ENCODE measurements at regions not wholly inside any gene's neighbourhood (a gene's known extent, or its start where the extent isn't known, plus 50 kb on each side); places are given as distances from the start of the nearest gene placed in this dataset.

DNA sequence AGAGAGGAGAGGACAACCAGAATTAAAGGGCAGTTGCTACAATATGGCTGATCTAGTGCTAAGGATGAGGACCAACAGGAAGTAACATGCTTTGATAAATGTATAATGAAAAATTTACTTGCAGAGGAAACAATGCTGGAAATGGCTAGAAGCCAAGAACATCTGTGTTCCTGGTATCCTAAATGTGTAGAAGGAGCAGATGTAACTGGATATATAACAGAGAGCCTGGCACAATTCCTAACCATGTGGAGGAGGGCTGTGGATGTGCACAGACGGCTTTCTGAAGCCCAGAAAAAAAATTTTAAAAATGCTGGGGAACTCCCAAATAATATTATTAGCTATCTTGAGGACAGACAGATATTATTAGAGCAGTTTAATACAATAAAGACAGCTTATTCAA, 159.4 kb upstream of the GBE1 start:
- no peak for TF ChIP-seq EZH2 (IDR thresholded peaks at IDR 0.05)
- no peak for TF ChIP-seq POLR2AphosphoS5 (IDR thresholded peaks at IDR 0.05; ENCODE audit: borderline replicate concordance, low read depth, low read length)
- no peak for TF ChIP-seq FOXP2 (optimal IDR thresholded peaks at IDR 0.05; ENCODE audit: control extremely low read depth, extremely low read length, insufficient read depth)

All from SK-N-MC (cell line).